GM12801 (cell line): ENCODE measurements at regions not wholly inside any gene's neighbourhood (a gene's known extent, or its start where the extent isn't known, plus 50 kb on each side); places are given as distances from the start of the nearest gene placed in this dataset.

Experiments
- CTCF ChIP-seq: IDR thresholded peaks from one replicate; pipeline ENCODE4 v1.5.1; 2011; ENCODE audit warnings: control low read depth; ENCODE audit not compliant: insufficient read length; ENCODE audit errors: extremely low read depth

GRCh38 chr18:46426679-46427047, 230.4 kb downstream of the LOXHD1 start:
- TF ChIP-seq CTCF: no peak
